Caco-2 (cell line): ENCODE measurements at regions not wholly inside any gene's neighbourhood (a gene's known extent, or its start where the extent isn't known, plus 50 kb on each side); places are given as distances from the start of the nearest gene placed in this dataset.

Experiments
- BruUV-seq: library from RNA; stranded (reverse); fragments of 400-500 nt; replicated peaks from 2 replicates; lab custom pipeline; 2021; lab: Mats Ljungman, UMichigan
- CTCF ChIA-PET: fragments of 300-600 bp; sonication (Branson Sonifier 250); formaldehyde crosslinking; loops from one replicate; lab custom pipeline; 2022; ENCODE audit warnings: antibody characterized with exemption; lab: Charles Lee
- POLR2A ChIA-PET: fragments of 300-600 bp; sonication (Branson Sonifier 250); formaldehyde crosslinking; loops from one replicate; lab custom pipeline; 2022; ENCODE audit warnings: antibody characterized with exemption; lab: Charles Lee
- DNase-seq, 2 experiments: peaks; one replicate each; pipeline versions ENCODE4 v3.0.0 to v3.0.0-alpha.2; 2020 to 2022
- H3K27me3 ChIP-seq: replicated peaks from 2 replicates; pipeline ENCODE4 v1.6.0; 2011; ENCODE audit warnings: low read length; ENCODE audit not compliant: control insufficient read depth, insufficient read depth
- H3K36me3 ChIP-seq: 2 replicates; pipeline ENCODE4 v1.5.1; 2011; ENCODE audit warnings: low read length; ENCODE audit not compliant: control insufficient read depth, insufficient read depth
- H3K4me1 ChIP-seq: fragments of 250-450 bp; sonication (Bioruptor Pico); 2 replicates; pipeline ENCODE4 v1.5.1; 2020; ENCODE audit warnings: mild to moderate bottlenecking
- H3K4me3 ChIP-seq: 2 replicates; pipeline ENCODE4 v1.5.1; 2011; ENCODE audit warnings: low read depth, mild to moderate bottlenecking, control low read depth, low read length
- H3K9me3 ChIP-seq: fragments of 250-450 bp; sonication (Bioruptor Pico); 2 replicates; pipeline ENCODE4 v1.5.1; 2020; ENCODE audit warnings: mild to moderate bottlenecking, moderate library complexity
- H3K27ac Mint-ChIP-seq: one replicate; pipeline ENCODE4 v1.8.0; 2022; ENCODE audit warnings: mixed read lengths; ENCODE audit not compliant: unreplicated experiment
- H3K27me3 Mint-ChIP-seq: one replicate; pipeline ENCODE4 v1.8.0; 2022; ENCODE audit warnings: mixed read lengths; ENCODE audit not compliant: insufficient read depth, unreplicated experiment
- H3K36me3 Mint-ChIP-seq: one replicate; pipeline ENCODE4 v1.8.0; 2022; ENCODE audit warnings: mild to moderate bottlenecking, mixed read lengths; ENCODE audit not compliant: insufficient read depth, unreplicated experiment
- H3K4me1 Mint-ChIP-seq: one replicate; pipeline ENCODE4 v1.8.0; 2022; ENCODE audit warnings: low read depth, mixed read lengths; ENCODE audit not compliant: unreplicated experiment
- H3K4me3 Mint-ChIP-seq: one replicate; pipeline ENCODE4 v1.8.0; 2022; ENCODE audit warnings: mild to moderate bottlenecking, moderate library complexity, mixed read lengths; ENCODE audit not compliant: unreplicated experiment
- H3K9me3 Mint-ChIP-seq: one replicate; pipeline ENCODE4 v1.8.0; 2022; ENCODE audit warnings: mixed read lengths; ENCODE audit not compliant: unreplicated experiment
- intact Hi-C: fragments of 100-400 bp; cut with micrococcal nuclease; formaldehyde crosslinking; loops from one replicate; pipeline ENCODE4 v1.10.0; 2022; ENCODE audit not compliant: unreplicated experiment
- TF ChIP-seq, protein P1 (sequence below), 2 experiments: fragments of 200-600 bp in 1 of 2; IDR thresholded peaks; 1 replicate in 1 of 2; 2 replicates in 1 of 2; pipeline versions ENCODE4 v1.5.1 to v1.8.0; 2011 to 2022; ENCODE audit warnings: antibody characterized with exemption in 1 of 2, control low read depth in 1 of 2, inconsistent platforms in 1 of 2, low read depth in 1 of 2, low read length in 1 of 2, mild to moderate bottlenecking in 1 of 2, moderate library complexity in 1 of 2; ENCODE audit not compliant: insufficient read depth in 1 of 2, severe bottlenecking in 1 of 2, unreplicated experiment in 1 of 2

DNA sequence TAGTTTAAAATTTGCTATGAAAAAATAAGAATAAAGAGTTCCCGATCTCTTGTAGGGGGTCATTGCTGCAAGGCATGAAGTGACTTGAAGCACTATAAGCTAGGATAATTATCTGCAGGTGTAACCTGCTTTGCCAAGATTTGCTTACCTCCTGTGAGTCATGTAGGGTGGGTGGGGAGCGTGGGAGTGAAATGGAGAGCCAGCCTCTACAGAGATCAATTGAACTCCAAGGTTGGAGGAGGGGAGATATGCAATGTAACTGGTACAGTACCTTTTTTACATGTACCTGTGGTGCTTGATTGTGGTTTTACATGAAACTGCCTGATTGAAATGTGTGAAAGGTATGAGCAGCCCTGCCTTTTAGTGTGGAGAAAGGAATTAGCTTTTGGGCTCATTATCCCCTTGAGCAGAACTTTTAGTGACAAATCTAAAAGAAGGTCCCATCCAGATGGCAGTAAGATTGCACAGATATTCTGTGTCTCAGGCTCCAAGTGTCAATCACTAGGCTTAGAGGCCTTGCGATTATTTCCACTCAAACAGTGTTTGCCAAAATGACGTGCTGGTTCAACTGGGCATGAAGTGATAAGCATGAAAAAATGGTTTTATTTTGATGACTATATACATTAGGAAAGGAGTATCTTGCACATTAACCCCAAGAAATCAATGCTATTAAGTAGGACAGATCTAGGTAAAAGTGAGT is 138.6 kb upstream of the GRB10 start:
- H3K27ac Mint-ChIP-seq, result no peak overlapping the region
- Histone ChIP-seq H3K4me3 (no peak overlapping the region), H3K36me3 (no peaks in the 10 kb centered on the region), H3K9me3 (no peaks in the 10 kb centered on the region), H3K4me1 (no peaks in the 10 kb centered on the region), H3K27me3 (no peaks in the 10 kb centered on the region)
- CTCF ChIA-PET, result no interaction called here
- intact Hi-C loops, result no loop called here
- POLR2A ChIA-PET, result interaction anchor here (0.6 kb wide), 1 partner anchor 23 kb away, joined by 13 read pairs; no protein-coding TSS in a partner anchor
- H3K4me1 Mint-ChIP-seq, result no peaks in the 10 kb centered on the region
- DNase-seq, result no peak
- no peak overlapping the region for H3K4me3 Mint-ChIP-seq
- TF ChIP-seq, protein P1, sequence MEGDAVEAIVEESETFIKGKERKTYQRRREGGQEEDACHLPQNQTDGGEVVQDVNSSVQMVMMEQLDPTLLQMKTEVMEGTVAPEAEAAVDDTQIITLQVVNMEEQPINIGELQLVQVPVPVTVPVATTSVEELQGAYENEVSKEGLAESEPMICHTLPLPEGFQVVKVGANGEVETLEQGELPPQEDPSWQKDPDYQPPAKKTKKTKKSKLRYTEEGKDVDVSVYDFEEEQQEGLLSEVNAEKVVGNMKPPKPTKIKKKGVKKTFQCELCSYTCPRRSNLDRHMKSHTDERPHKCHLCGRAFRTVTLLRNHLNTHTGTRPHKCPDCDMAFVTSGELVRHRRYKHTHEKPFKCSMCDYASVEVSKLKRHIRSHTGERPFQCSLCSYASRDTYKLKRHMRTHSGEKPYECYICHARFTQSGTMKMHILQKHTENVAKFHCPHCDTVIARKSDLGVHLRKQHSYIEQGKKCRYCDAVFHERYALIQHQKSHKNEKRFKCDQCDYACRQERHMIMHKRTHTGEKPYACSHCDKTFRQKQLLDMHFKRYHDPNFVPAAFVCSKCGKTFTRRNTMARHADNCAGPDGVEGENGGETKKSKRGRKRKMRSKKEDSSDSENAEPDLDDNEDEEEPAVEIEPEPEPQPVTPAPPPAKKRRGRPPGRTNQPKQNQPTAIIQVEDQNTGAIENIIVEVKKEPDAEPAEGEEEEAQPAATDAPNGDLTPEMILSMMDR (IDR thresholded peaks at IDR 0.05; ENCODE audit: insufficient read depth in 1 of 2, low read depth in 1 of 2, low read length in 1 of 2, severe bottlenecking in 1 of 2, unreplicated experiment in 1 of 2), result no peak
- H3K9me3 Mint-ChIP-seq, result no peaks in the 10 kb centered on the region
- no peaks in the 10 kb centered on the region for H3K36me3 Mint-ChIP-seq
- no TSS peak for BruUV-seq
- no peaks in the 10 kb centered on the region for H3K27me3 Mint-ChIP-seq

DNA sequence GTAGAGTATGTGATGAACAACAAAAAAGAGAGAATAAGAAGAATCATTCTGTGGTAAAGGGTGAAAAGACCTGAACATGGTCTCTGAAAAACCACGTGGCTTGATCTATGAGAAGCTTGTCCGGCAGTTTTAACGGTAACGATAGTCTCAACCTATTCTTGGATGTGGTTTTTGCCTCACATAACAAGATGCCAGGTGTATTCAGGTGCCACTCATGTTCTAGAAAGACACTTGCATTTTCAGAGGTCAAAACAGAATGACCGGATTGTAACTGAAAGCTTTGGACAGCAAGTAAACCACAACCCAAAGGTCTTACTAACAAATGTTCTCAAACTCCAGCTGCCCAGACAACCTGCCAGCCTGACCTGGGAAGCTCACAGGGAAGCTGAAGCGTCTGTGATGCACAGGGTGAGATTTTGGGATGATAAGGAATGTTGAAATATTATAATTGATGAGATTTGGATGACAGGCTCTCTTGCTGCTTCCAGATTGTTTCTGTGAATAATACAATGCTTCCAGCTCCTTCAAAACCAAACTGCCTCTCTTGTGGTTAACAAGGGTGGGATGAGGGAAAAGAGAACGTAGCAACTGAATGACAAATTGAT is 137.4 kb upstream of the GRB10 start:
- intact Hi-C loops, result no loop called here
- ChIA-PET POLR2A (no interaction called here), CTCF (no interaction called here)
- H3K9me3 ChIP-seq, result no peaks in the 10 kb centered on the region
- TF ChIP-seq, protein P1 (IDR thresholded peaks at IDR 0.05; ENCODE audit: insufficient read depth in 1 of 2, low read depth in 1 of 2, low read length in 1 of 2, severe bottlenecking in 1 of 2, unreplicated experiment in 1 of 2), result no peak
- H3K4me1 Mint-ChIP-seq, result no peaks in the 10 kb centered on the region
- DNase-seq, result no peak
- no peaks in the 10 kb centered on the region for H3K27me3 Mint-ChIP-seq
- no peaks in the 10 kb centered on the region for H3K36me3 ChIP-seq
- H3K4me3 ChIP-seq, result no peak overlapping the region
- no peak overlapping the region for H3K4me3 Mint-ChIP-seq
- no peaks in the 10 kb centered on the region for H3K4me1 ChIP-seq
- no peak overlapping the region for H3K27ac Mint-ChIP-seq
- no peaks in the 10 kb centered on the region for H3K27me3 ChIP-seq
- H3K36me3 Mint-ChIP-seq, result no peaks in the 10 kb centered on the region
- no TSS peak for BruUV-seq
- no peaks in the 10 kb centered on the region for H3K9me3 Mint-ChIP-seq

DNA sequence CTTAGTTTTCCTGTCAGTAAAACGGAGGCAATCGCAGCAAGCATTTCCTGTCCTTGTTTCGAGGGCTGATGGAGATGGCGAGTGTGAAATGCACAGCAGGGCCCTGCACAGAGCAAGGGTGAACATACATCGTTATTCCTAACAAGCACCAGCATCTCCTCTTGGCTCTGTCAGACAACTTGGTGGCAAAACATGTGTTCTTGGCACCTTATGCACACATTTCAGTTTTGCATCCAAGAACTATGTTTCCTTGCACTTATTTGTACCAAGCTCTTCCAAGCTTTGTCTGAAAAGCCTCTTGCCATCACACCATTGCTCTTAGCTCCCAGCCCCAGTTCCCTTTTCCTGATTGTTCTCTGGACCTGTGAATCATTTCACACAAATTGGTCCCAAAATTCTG is 132.9 kb upstream of the GRB10 start:
- H3K27ac Mint-ChIP-seq, result no peak overlapping the region
- Histone ChIP-seq H3K4me1 (no peaks in the 10 kb centered on the region), H3K27me3 (no peaks in the 10 kb centered on the region), H3K4me3 (no peak overlapping the region), H3K9me3 (no peaks in the 10 kb centered on the region), H3K36me3 (no peaks in the 10 kb centered on the region)
- no peak overlapping the region for H3K4me3 Mint-ChIP-seq
- no peaks in the 10 kb centered on the region for H3K36me3 Mint-ChIP-seq
- CTCF ChIA-PET, result no interaction called here
- no peak for DNase-seq
- no peaks in the 10 kb centered on the region for H3K9me3 Mint-ChIP-seq
- POLR2A ChIA-PET, result no interaction called here
- TF ChIP-seq, protein P1 (IDR thresholded peaks at IDR 0.05; ENCODE audit: insufficient read depth in 1 of 2, low read depth in 1 of 2, low read length in 1 of 2, severe bottlenecking in 1 of 2, unreplicated experiment in 1 of 2), result no peak
- intact Hi-C loops, result no loop called here
- no peaks in the 10 kb centered on the region for H3K4me1 Mint-ChIP-seq
- BruUV-seq, result no TSS peak
- H3K27me3 Mint-ChIP-seq, result no peaks in the 10 kb centered on the region
